Neural cell (in vitro differentiated cells): ENCODE measurements at regions not wholly inside any gene's neighbourhood (a gene's known extent, or its start where the extent isn't known, plus 50 kb on each side); places are given as distances from the start of the nearest gene placed in this dataset.

ENCODE experiments used
- CTCF ChIP-seq: fragments of 450-650 bp; IDR thresholded peaks from 2 replicates; pipeline ENCODE4 v1.5.1; 2014; ENCODE audit warnings: antibody characterized with exemption, mild to moderate bottlenecking, moderate library complexity; ENCODE audit not compliant: poor library complexity, severe bottlenecking
- EZH2 ChIP-seq: fragments of 200-600, 300-800 bp; shearing (Covaris generic), sonication (generic); IDR thresholded peaks from 2 replicates; pipeline ENCODE4 v1.6.1; 2014; ENCODE audit warnings: antibody characterized with exemption, low read length, borderline replicate concordance, mild to moderate bottlenecking; ENCODE audit not compliant: insufficient read depth, poor library complexity, severe bottlenecking
- MXI1 ChIP-seq: fragments of 450-650 bp; conservative IDR thresholded peaks from 2 replicates; pipeline ENCODE4 v1.6.1; 2014; ENCODE audit warnings: antibody characterized with exemption, mild to moderate bottlenecking; ENCODE audit not compliant: poor library complexity, severe bottlenecking

DNA sequence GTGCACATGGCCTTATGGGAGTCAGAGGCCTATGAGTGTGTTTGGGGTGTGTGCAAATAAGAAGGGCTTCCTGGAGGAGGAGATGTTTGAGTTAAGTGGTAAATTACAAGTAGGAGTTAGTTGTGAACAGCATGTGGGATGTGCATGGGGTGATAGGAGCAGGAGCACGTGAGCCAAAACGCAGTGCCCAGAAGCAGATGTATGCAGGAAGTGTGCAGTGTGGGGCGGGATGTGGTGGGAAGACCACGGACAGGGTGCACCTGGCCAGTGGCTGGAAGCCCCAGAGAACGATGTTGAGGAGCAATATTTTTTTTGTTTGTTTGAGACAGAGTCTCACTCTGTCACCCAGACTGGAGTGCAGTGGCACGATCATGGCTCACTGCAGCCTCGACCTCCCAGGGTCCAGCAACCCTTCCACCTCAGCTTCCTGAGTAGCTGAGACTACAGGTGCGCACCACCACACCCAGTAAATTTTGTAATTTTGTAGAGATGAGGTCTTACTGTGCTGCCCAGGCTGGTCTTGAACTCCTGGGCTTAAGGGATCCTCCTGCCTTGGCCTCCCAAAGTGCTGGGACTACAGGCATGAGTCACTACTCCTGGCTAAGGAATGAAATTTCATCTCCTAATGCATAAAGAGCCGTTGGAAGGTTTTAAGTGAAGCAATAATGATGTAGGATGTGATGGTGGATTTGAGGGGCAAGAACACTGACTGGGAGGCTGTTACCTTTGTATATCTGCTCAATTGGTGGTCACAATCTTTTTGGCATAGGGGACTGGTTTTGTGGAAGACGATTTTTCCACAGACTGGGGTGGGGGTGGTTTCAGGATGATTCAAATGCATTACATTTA lies 78.4 kb downstream of the LYZL2 start:
- TF ChIP-seq CTCF (no peak), EZH2 (no peak), MXI1 (no peak)
